Hepatocyte (in vitro differentiated cells): ENCODE measurements at regions not wholly inside any gene's neighbourhood (a gene's known extent, or its start where the extent isn't known, plus 50 kb on each side); places are given as distances from the start of the nearest gene placed in this dataset.

Experiments used
- CTCF ChIP-seq: fragments of 200-600 bp; sonication (generic); IDR thresholded peaks from 2 replicates; pipeline ENCODE4 v1.5.1; 2016; ENCODE audit warnings: antibody characterized with exemption, mild to moderate bottlenecking; ENCODE audit not compliant: poor library complexity
- EZH2 ChIP-seq: fragments of 200-600 bp; sonication (generic); IDR thresholded peaks from 2 replicates; pipeline ENCODE4 v1.6.1; 2016; ENCODE audit warnings: antibody characterized with exemption, mild to moderate bottlenecking, borderline replicate concordance
- EZH2phosphoT487 ChIP-seq: fragments of 200-600 bp; sonication (generic); IDR thresholded peaks from one replicate; pipeline ENCODE4 v1.6.1; 2018; ENCODE audit warnings: antibody characterized with exemption, mild to moderate bottlenecking, low read depth, moderate library complexity; ENCODE audit not compliant: unreplicated experiment, severe bottlenecking

GRCh38 chr11:25615069-25615468 is 716.9 kb upstream of the ANO3 start:
- TF ChIP-seq CTCF (no peak), EZH2 (no peak), EZH2phosphoT487 (no peak)
